ENCODE measurements at regions not wholly inside any gene's neighbourhood (a gene's known extent, or its start where the extent isn't known, plus 50 kb on each side); places are given as distances from the start of the nearest gene placed in this dataset.

GRCh38 chr11:112587664-112588063 lies 327.0 kb upstream of the PLET1 start:
- TF ChIP-seq CTCF (IDR thresholded peaks at IDR 0.05): no peak
- TF ChIP-seq POLR2A (IDR thresholded peaks at IDR 0.05): no peak

All from testis (tissue), 2 donors.